Naive thymus-derived CD4-positive, alpha-beta T cell (primary cell): ENCODE measurements at regions not wholly inside any gene's neighbourhood (a gene's known extent, or its start where the extent isn't known, plus 50 kb on each side); places are given as distances from the start of the nearest gene placed in this dataset.

Experiments used
- ATAC-seq: fragments of 150-1000 bp; cut with Tn5 transposase; 2 replicates; pipeline ENCODE4 v1.10.0; 2021; ENCODE audit warnings: mild to moderate bottlenecking, moderate library complexity
- CTCF ChIA-PET: fragments of 350-600 bp; sonication (Branson Sonifier 250); formaldehyde crosslinking; loops from one replicate; lab custom pipeline; 2021; ENCODE audit warnings: antibody characterized with exemption; lab: Charles Lee
- POLR2A ChIA-PET: fragments of 350-600 bp; sonication (Branson Sonifier 250); formaldehyde crosslinking; loops from one replicate; lab custom pipeline; 2021; ENCODE audit warnings: antibody characterized with exemption, inconsistent platforms; lab: Charles Lee
- DNase-seq, 9 donors: peaks; one replicate each; pipeline versions ENCODE4 v3.0.0 to v3.0.0-alpha.2; 2020 to 2022; ENCODE audit warnings: mixed read lengths in 1 of 9
- H3K27ac ChIP-seq: one replicate; pipeline ENCODE4 v1.7.0; 2013; ENCODE audit warnings: mild to moderate bottlenecking, low read depth, low read length, moderate library complexity
- H3K27me3 ChIP-seq, 2 donors: one replicate each; pipeline ENCODE4 v1.7.0; 2013; ENCODE audit warnings: low read length in 2 of 2, mild to moderate bottlenecking in 2 of 2, moderate library complexity in 2 of 2; ENCODE audit not compliant: control insufficient read depth in 2 of 2, insufficient read depth in 2 of 2
- H3K36me3 ChIP-seq, 3 experiments: 1 replicate in 2 of 3; 2 replicates in 1 of 3; pipeline ENCODE4 v1.7.0; 2013; ENCODE audit warnings: low read length in 3 of 3, mild to moderate bottlenecking in 3 of 3, moderate library complexity in 1 of 3; ENCODE audit not compliant: insufficient read depth in 3 of 3, control insufficient read depth in 2 of 3
- H3K4me1 ChIP-seq, 2 donors: one replicate each; pipeline ENCODE4 v1.7.0; 2013; ENCODE audit warnings: low read length in 2 of 2, mild to moderate bottlenecking in 2 of 2, moderate library complexity in 1 of 2; ENCODE audit not compliant: control insufficient read depth in 2 of 2, insufficient read depth in 2 of 2
- H3K4me3 ChIP-seq: 2 replicates; pipeline ENCODE4 v1.7.0; 2013; ENCODE audit warnings: mild to moderate bottlenecking, low read length
- H3K9me3 ChIP-seq, 3 experiments: 1 replicate in 2 of 3; 2 replicates in 1 of 3; pipeline ENCODE4 v1.7.0; 2013; ENCODE audit warnings: low read length in 3 of 3; ENCODE audit not compliant: control insufficient read depth in 2 of 3
- H3K27ac Mint-ChIP-seq, 9 donors: one replicate each; pipeline ENCODE4 v1.8.0; 2020 to 2022; ENCODE audit warnings: mixed read lengths in 9 of 9, mild to moderate bottlenecking in 8 of 9, moderate library complexity in 5 of 9, inconsistent platforms in 2 of 9
- H3K27me3 Mint-ChIP-seq, 5 donors: one replicate each; pipeline ENCODE4 v1.8.0; 2021 to 2022; ENCODE audit warnings: mixed read lengths in 5 of 5, mild to moderate bottlenecking in 1 of 5
- H3K36me3 Mint-ChIP-seq, 5 donors: one replicate each; pipeline ENCODE4 v1.8.0; 2020 to 2022; ENCODE audit warnings: mixed read lengths in 5 of 5, mild to moderate bottlenecking in 3 of 5, inconsistent platforms in 1 of 5
- H3K4me1 Mint-ChIP-seq, 7 donors: one replicate each; pipeline ENCODE4 v1.8.0; 2020 to 2022; ENCODE audit warnings: mixed read lengths in 7 of 7, mild to moderate bottlenecking in 3 of 7, inconsistent platforms in 1 of 7
- H3K4me3 Mint-ChIP-seq, 10 donors: one replicate each; pipeline ENCODE4 v1.8.0; 2020 to 2022; ENCODE audit warnings: mild to moderate bottlenecking in 10 of 10, mixed read lengths in 10 of 10, moderate library complexity in 6 of 10, inconsistent platforms in 2 of 10
- H3K9me3 Mint-ChIP-seq, 11 donors: one replicate each; pipeline ENCODE4 v1.8.0; 2020 to 2022; ENCODE audit warnings: mixed read lengths in 11 of 11, mild to moderate bottlenecking in 4 of 11, inconsistent platforms in 1 of 11, moderate library complexity in 1 of 11
- intact Hi-C, 2 donors: fragments of 100-400 bp; cut with micrococcal nuclease; formaldehyde crosslinking; loops; one replicate each; pipeline ENCODE4 v1.15.1; 2023

DNA sequence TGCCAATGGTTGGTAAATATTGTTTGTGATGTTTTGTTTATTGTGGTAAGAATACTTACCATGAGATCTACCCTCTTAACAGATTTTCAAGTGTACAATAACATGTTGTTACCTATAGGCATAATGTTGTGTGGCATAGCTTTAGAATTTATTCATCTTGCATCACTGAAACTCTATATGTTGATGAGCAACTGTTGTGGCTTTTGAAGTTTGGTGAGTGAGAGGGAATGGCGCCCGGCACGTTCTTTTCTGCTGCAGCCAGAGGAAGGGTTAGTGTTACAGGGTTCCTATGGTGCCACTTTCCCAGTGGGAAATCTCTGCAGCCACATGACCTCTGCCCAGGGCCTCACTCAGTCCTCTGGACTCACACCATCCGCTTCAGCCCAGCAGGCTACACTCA is 342.5 kb upstream of the ADGRL2 start:
- H3K27ac ChIP-seq = no peak overlapping the region
- H3K4me3 Mint-ChIP-seq = no peak overlapping the region

GRCh38 chr1:81455481-81455880 is 345.3 kb upstream of the ADGRL2 start:
- H3K9me3 ChIP-seq = no peaks in the 10 kb centered on the region
- no peaks in the 10 kb centered on the region for H3K36me3 ChIP-seq
- Mint-ChIP-seq H3K9me3 (peaks cover 0 to 15% (median 2%) of the 10 kb centered on the region in 11 donors), H3K27me3 (no peaks in the 10 kb centered on the region), H3K36me3 (no peaks in the 10 kb centered on the region), H3K4me3 (no peak overlapping the region), H3K27ac (no peak overlapping the region), H3K4me1 (peaks cover 0 to 1% (median 0%) of the 10 kb centered on the region in 7 donors)
- no peak overlapping the region for H3K4me3 ChIP-seq
- ATAC-seq (no peak), DNase-seq (no peak)
- H3K4me1 ChIP-seq = no peaks in the 10 kb centered on the region
- no peaks in the 10 kb centered on the region for H3K27me3 ChIP-seq
- no peak overlapping the region for H3K27ac ChIP-seq
- CTCF ChIA-PET = no interaction called here
- POLR2A ChIA-PET = no interaction called here
- intact Hi-C loops = no loop called here

More for the DNA sequence above, 342.5 kb upstream of the ADGRL2 start:
- Mint-ChIP-seq H3K4me1 (peaks cover 0 to 1% (median 0%) of the 10 kb centered on the region in 7 donors), H3K27ac (no peak overlapping the region), H3K36me3 (no peaks in the 10 kb centered on the region), H3K9me3 (peaks cover 0 to 4% (median 0%) of the 10 kb centered on the region in 11 donors), H3K27me3 (no peaks in the 10 kb centered on the region)
- ATAC-seq (no peak), DNase-seq (no peak)
- POLR2A ChIA-PET = no interaction called here
- CTCF ChIA-PET = no interaction called here
- Histone ChIP-seq H3K4me3 (no peak overlapping the region), H3K36me3 (no peaks in the 10 kb centered on the region), H3K27me3 (no peaks in the 10 kb centered on the region), H3K9me3 (no peaks in the 10 kb centered on the region), H3K4me1 (no peaks in the 10 kb centered on the region)
- intact Hi-C loops = no loop called here

GRCh38 chr1:81453971-81454370 is 346.8 kb upstream of the ADGRL2 start:
- H3K27ac Mint-ChIP-seq = no peak overlapping the region
- H3K9me3 ChIP-seq = no peaks in the 10 kb centered on the region
- intact Hi-C loops = no loop called here

GRCh38 chr1:81453367-81453703 is 347.4 kb upstream of the ADGRL2 start:
- POLR2A ChIA-PET = no interaction called here
- H3K36me3 Mint-ChIP-seq = no peaks in the 10 kb centered on the region
- H3K4me3 Mint-ChIP-seq = no peak overlapping the region
- Histone ChIP-seq H3K27me3 (no peaks in the 10 kb centered on the region), H3K9me3 (no peaks in the 10 kb centered on the region), H3K36me3 (no peaks in the 10 kb centered on the region), H3K27ac (no peak overlapping the region), H3K4me3 (no peak overlapping the region), H3K4me1 (no peaks in the 10 kb centered on the region)
- no peak for DNase-seq
- CTCF ChIA-PET = no interaction called here
- no peak overlapping the region for H3K27ac Mint-ChIP-seq
- intact Hi-C loops = no loop called here
- peaks cover 0 to 1% (median 0%) of the 10 kb centered on the region in 7 donors for H3K4me1 Mint-ChIP-seq
- ATAC-seq = no peak
- no peaks in the 10 kb centered on the region for H3K27me3 Mint-ChIP-seq
- H3K9me3 Mint-ChIP-seq = peaks cover 0 to 15% (median 2%) of the 10 kb centered on the region in 11 donors

More at GRCh38 chr1:81453971-81454370, 346.8 kb upstream of the ADGRL2 start:
- no peak overlapping the region for H3K27ac ChIP-seq
- ChIA-PET POLR2A (no interaction called here), CTCF (no interaction called here)
- H3K4me1 ChIP-seq = no peaks in the 10 kb centered on the region
- ATAC-seq (no peak), DNase-seq (no peak)
- no peak overlapping the region for H3K4me3 ChIP-seq
- Mint-ChIP-seq H3K4me3 (no peak overlapping the region), H3K4me1 (peaks cover 0 to 1% (median 0%) of the 10 kb centered on the region in 7 donors), H3K27me3 (no peaks in the 10 kb centered on the region), H3K9me3 (peaks cover 0 to 15% (median 2%) of the 10 kb centered on the region in 11 donors), H3K36me3 (no peaks in the 10 kb centered on the region)
- H3K36me3 ChIP-seq = no peaks in the 10 kb centered on the region
- no peaks in the 10 kb centered on the region for H3K27me3 ChIP-seq

DNA sequence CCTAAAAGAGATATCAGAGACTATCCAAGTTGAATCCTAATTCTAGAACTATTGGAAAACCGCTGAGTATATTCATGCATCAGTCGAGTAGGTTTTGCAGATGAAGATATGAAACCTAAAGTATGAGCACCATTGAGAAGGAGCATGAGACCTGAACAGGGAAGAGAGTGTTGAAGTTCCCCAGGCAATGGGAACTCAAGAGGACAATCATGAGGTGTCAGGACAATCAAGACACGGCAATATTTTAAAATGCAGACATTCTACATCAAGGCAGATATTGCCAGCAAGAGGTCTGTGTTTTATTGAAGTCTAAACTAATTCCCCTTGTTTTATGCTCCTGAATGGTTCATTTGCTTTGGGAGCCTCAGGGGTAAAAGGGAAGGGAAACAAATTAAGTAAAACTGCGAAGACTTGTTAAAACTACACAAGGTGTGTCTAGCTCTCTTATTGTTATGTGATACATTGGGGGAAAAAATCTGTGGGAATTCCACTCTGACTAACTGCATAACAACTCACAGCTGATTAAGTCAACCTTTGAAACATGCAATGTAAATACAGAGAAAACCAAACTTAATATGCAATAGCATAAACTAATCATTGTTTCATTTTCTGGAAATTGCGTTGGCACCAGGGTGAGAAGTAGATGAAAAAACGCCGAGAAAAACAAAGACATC is 347.9 kb upstream of the ADGRL2 start:
- DNase-seq (no peak), ATAC-seq (no peak)
- intact Hi-C loops = no loop called here
- H3K4me1 ChIP-seq = no peaks in the 10 kb centered on the region
- H3K9me3 Mint-ChIP-seq = peaks cover 0 to 15% (median 0%) of the 10 kb centered on the region in 11 donors
- no peaks in the 10 kb centered on the region for H3K36me3 Mint-ChIP-seq
- H3K27me3 ChIP-seq = no peaks in the 10 kb centered on the region
- H3K27me3 Mint-ChIP-seq = no peaks in the 10 kb centered on the region
- H3K4me1 Mint-ChIP-seq = peaks cover 0 to 1% (median 0%) of the 10 kb centered on the region in 7 donors
- CTCF ChIA-PET = no interaction called here
- H3K9me3 ChIP-seq = no peaks in the 10 kb centered on the region
- H3K4me3 Mint-ChIP-seq = no peak overlapping the region
- no peak overlapping the region for H3K27ac ChIP-seq
- POLR2A ChIA-PET = no interaction called here
- H3K27ac Mint-ChIP-seq = no peak overlapping the region
- H3K4me3 ChIP-seq = no peak overlapping the region
- H3K36me3 ChIP-seq = no peaks in the 10 kb centered on the region

GRCh38 chr1:81449786-81450185 is 350.9 kb upstream of the ADGRL2 start:
- no peaks in the 10 kb centered on the region for H3K9me3 ChIP-seq
- H3K36me3 ChIP-seq = no peaks in the 10 kb centered on the region
- ChIA-PET CTCF (no interaction called here), POLR2A (no interaction called here)
- H3K4me3 ChIP-seq = no peak overlapping the region
- H3K27ac Mint-ChIP-seq = no peak overlapping the region
- H3K27me3 Mint-ChIP-seq = no peaks in the 10 kb centered on the region
- no peak overlapping the region for H3K27ac ChIP-seq
- H3K36me3 Mint-ChIP-seq = no peaks in the 10 kb centered on the region
- no peaks in the 10 kb centered on the region for H3K4me1 Mint-ChIP-seq
- H3K27me3 ChIP-seq = no peaks in the 10 kb centered on the region
- H3K4me3 Mint-ChIP-seq = no peak overlapping the region
- intact Hi-C loops = no loop called here
- no peak for DNase-seq
- peaks cover 0 to 15% (median 0%) of the 10 kb centered on the region in 11 donors for H3K9me3 Mint-ChIP-seq
- no peaks in the 10 kb centered on the region for H3K4me1 ChIP-seq
- no peak for ATAC-seq

- Mint-ChIP-seq H3K27ac (no peak overlapping the region), H3K4me3 (no peak overlapping the region), H3K4me1 (no peaks in the 10 kb centered on the region), H3K27me3 (no peaks in the 10 kb centered on the region), H3K36me3 (no peaks in the 10 kb centered on the region), H3K9me3 (peaks cover 0 to 4% (median 0%) of the 10 kb centered on the region in 11 donors)
- ChIA-PET CTCF (no interaction called here), POLR2A (no interaction called here)
- no peak for ATAC-seq
- no peaks in the 10 kb centered on the region for H3K4me1 ChIP-seq
- no peak for DNase-seq
- H3K27ac ChIP-seq = no peak overlapping the region
- H3K36me3 ChIP-seq = no peaks in the 10 kb centered on the region
- H3K4me3 ChIP-seq = no peak overlapping the region
- no peaks in the 10 kb centered on the region for H3K9me3 ChIP-seq
- H3K27me3 ChIP-seq = no peaks in the 10 kb centered on the region
- intact Hi-C loops = no loop called here
Observed at GRCh38 chr1:81446000-81446669, 354.6 kb upstream of the ADGRL2 start.
